Suprapubic skin (tissue), 4 donors: ENCODE measurements at regions not wholly inside any gene's neighbourhood (a gene's known extent, or its start where the extent isn't known, plus 50 kb on each side); places are given as distances from the start of the nearest gene placed in this dataset.

Source experiments
- DNase-seq, 2 donors: peaks; one replicate each; pipeline ENCODE4 v3.0.0-alpha.2; 2019; ENCODE audit warnings: low spot score in 2 of 2
- H3K27ac ChIP-seq: fragments of 200-600 bp; sonication (generic); one replicate; pipeline ENCODE4 v1.5.1; 2019
- H3K27me3 ChIP-seq: fragments of 200-600 bp; sonication (generic); one replicate; pipeline ENCODE4 v1.5.1; 2019
- H3K36me3 ChIP-seq: fragments of 200-600 bp; sonication (generic); one replicate; pipeline ENCODE4 v1.5.1; 2019
- H3K4me1 ChIP-seq: fragments of 200-600 bp; sonication (generic); one replicate; pipeline ENCODE4 v1.5.1; 2019
- H3K4me3 ChIP-seq: fragments of 200-600 bp; sonication (generic); one replicate; pipeline ENCODE4 v1.5.1; 2019; ENCODE audit warnings: mild to moderate bottlenecking
- H3K9me3 ChIP-seq: fragments of 200-600 bp; sonication (generic); one replicate; pipeline ENCODE4 v1.5.1; 2019
- CTCF ChIP-seq, 2 donors: fragments of 200-600 bp in 1 of 2; fragments of 450-650 bp in 1 of 2; sonication (generic) in 1 of 2; IDR thresholded peaks; one replicate each; pipeline ENCODE4 v1.5.1; 2016 to 2019; ENCODE audit warnings: antibody characterized with exemption in 2 of 2, mild to moderate bottlenecking in 1 of 2, moderate library complexity in 1 of 2
- EP300 ChIP-seq: sonication (generic); formaldehyde crosslinking; IDR thresholded peaks from one replicate; pipeline ENCODE4 v1.6.1; 2017; ENCODE audit warnings: antibody characterized with exemption
- POLR2A ChIP-seq, 2 donors: fragments of 450-650 bp; IDR thresholded peaks; one replicate each; pipeline ENCODE4 v1.6.1; 2017; ENCODE audit warnings: antibody characterized with exemption in 2 of 2, mild to moderate bottlenecking in 2 of 2, moderate library complexity in 2 of 2
- POLR2AphosphoS5 ChIP-seq, 3 donors: sonication (generic); formaldehyde crosslinking; IDR thresholded peaks; one replicate each; pipeline ENCODE4 v1.6.1; 2017; ENCODE audit warnings: antibody characterized with exemption in 3 of 3
- WGBS: methylation state at CpG from one replicate; pipeline ENCODE4 v1.1.5; 2018; 5-methylcytosine and 5-hydroxymethylcytosine counted together

GRCh38 chr9:118156846-118157245 lies 452.6 kb downstream of the TLR4 start:
- H3K9me3 ChIP-seq, result no peaks in the 10 kb centered on the region
- no peak overlapping the region for H3K4me3 ChIP-seq
- WGBS, result 73% methylated on average over 6 of the region's 6 CpGs
- TF ChIP-seq CTCF (IDR thresholded peaks at IDR 0.05), result no peak
- no peak for TF ChIP-seq POLR2AphosphoS5 (IDR thresholded peaks at IDR 0.05)
- TF ChIP-seq EP300, result no peak
- TF ChIP-seq POLR2A (IDR thresholded peaks at IDR 0.05), result no peak
- DNase-seq, result no peak
- H3K27me3 ChIP-seq, result no peaks in the 10 kb centered on the region
- no peak overlapping the region for H3K27ac ChIP-seq
- H3K36me3 ChIP-seq, result no peaks in the 10 kb centered on the region
- H3K4me1 ChIP-seq, result no peaks in the 10 kb centered on the region

- H3K36me3 ChIP-seq, result no peaks in the 10 kb centered on the region
- H3K4me1 ChIP-seq, result no peaks in the 10 kb centered on the region
- DNase-seq, result no peak
- no peak for TF ChIP-seq POLR2A (IDR thresholded peaks at IDR 0.05)
- no peak for TF ChIP-seq POLR2AphosphoS5 (IDR thresholded peaks at IDR 0.05)
- no peak for TF ChIP-seq CTCF (IDR thresholded peaks at IDR 0.05)
- no peak for TF ChIP-seq EP300
- no peaks in the 10 kb centered on the region for H3K27me3 ChIP-seq
- H3K27ac ChIP-seq, result no peak overlapping the region
- no peak overlapping the region for H3K4me3 ChIP-seq
- WGBS, result 75% methylated on average over 3 of the region's 3 CpGs
- no peaks in the 10 kb centered on the region for H3K9me3 ChIP-seq
Observed at GRCh38 chr9:118162716-118163115, 458.5 kb downstream of the TLR4 start.

GRCh38 chr9:118163751-118164150 lies 459.5 kb downstream of the TLR4 start:
- DNase-seq, result no peak
- 85% methylated on average over 2 of the region's 2 CpGs for WGBS
- TF ChIP-seq EP300 (no peak), POLR2AphosphoS5 (IDR thresholded peaks at IDR 0.05) (no peak), POLR2A (IDR thresholded peaks at IDR 0.05) (no peak), CTCF (IDR thresholded peaks at IDR 0.05) (no peak)
- Histone ChIP-seq H3K9me3 (no peaks in the 10 kb centered on the region), H3K4me1 (no peaks in the 10 kb centered on the region), H3K36me3 (no peaks in the 10 kb centered on the region), H3K4me3 (no peak overlapping the region), H3K27me3 (no peaks in the 10 kb centered on the region), H3K27ac (no peak overlapping the region)

- Histone ChIP-seq H3K27ac (no peak overlapping the region), H3K9me3 (no peaks in the 10 kb centered on the region), H3K4me3 (no peak overlapping the region), H3K36me3 (no peaks in the 10 kb centered on the region), H3K4me1 (no peaks in the 10 kb centered on the region), H3K27me3 (no peaks in the 10 kb centered on the region)
- DNase-seq, result no peak
- 94% methylated on average over 1 of the region's 1 CpG for WGBS
- TF ChIP-seq CTCF (IDR thresholded peaks at IDR 0.05), result no peak
- no peak for TF ChIP-seq EP300
- TF ChIP-seq POLR2A (IDR thresholded peaks at IDR 0.05), result no peak
- TF ChIP-seq POLR2AphosphoS5 (IDR thresholded peaks at IDR 0.05), result no peak
Observed at GRCh38 chr9:118165451-118165850, 461.2 kb downstream of the TLR4 start.

GRCh38 chr9:118170032-118170955 lies 466.1 kb downstream of the TLR4 start:
- no peak for DNase-seq
- 36% methylated on average over 6 of the region's 6 CpGs for WGBS

More at GRCh38 chr9:118170032-118170955, 466.1 kb downstream of the TLR4 start:
- H3K9me3 ChIP-seq, result no peaks in the 10 kb centered on the region
- H3K36me3 ChIP-seq, result no peaks in the 10 kb centered on the region
- H3K4me1 ChIP-seq, result no peaks in the 10 kb centered on the region
- H3K27me3 ChIP-seq, result no peaks in the 10 kb centered on the region
- TF ChIP-seq EP300 (no peak), CTCF (IDR thresholded peaks at IDR 0.05) (peak in 1 of 2 donors; percentile 12), POLR2A (IDR thresholded peaks at IDR 0.05) (no peak)
- H3K4me3 ChIP-seq, result no peak overlapping the region
- no peak overlapping the region for H3K27ac ChIP-seq
